ENCODE measurements at regions not wholly inside any gene's neighbourhood (a gene's known extent, or its start where the extent isn't known, plus 50 kb on each side); places are given as distances from the start of the nearest gene placed in this dataset.
A peak's percentile ranks its signal among the peaks of the same experiment; 100 is the strongest.

GRCh38 chr4:153075836-153076518 is 128.3 kb upstream of the TRIM2 start:
- no peaks in the 10 kb centered on the region for H3K36me3 ChIP-seq (ENCODE audit: control insufficient read depth in 1 of 2, insufficient read depth in 2 of 2, low read length in 2 of 2)
- no peak overlapping the region for H2AK5ac ChIP-seq (ENCODE audit: low read length)
- H3K27ac ChIP-seq (ENCODE audit: low read depth, low read length) = no peak overlapping the region
- no peak overlapping the region for H3K4me2 ChIP-seq (ENCODE audit: low read length)
- no peak overlapping the region for H3K23ac ChIP-seq (ENCODE audit: low read length)
- H2BK5ac ChIP-seq (ENCODE audit: low read depth, low read length, poor library complexity) = no peak overlapping the region
- H2BK120ac ChIP-seq (ENCODE audit: insufficient read depth, low read length, poor library complexity) = no peak overlapping the region
- H3K18ac ChIP-seq (ENCODE audit: low read length) = no peak overlapping the region
- H3K4me1 ChIP-seq (ENCODE audit: control insufficient read depth in 1 of 2, insufficient read depth in 2 of 2, low read length in 2 of 2) = no peaks in the 10 kb centered on the region
- H3K9ac ChIP-seq (ENCODE audit: low read length) = no peak overlapping the region
- no peak overlapping the region for H4K91ac ChIP-seq (ENCODE audit: low read depth, low read length)
- no peaks in the 10 kb centered on the region for H3K79me2 ChIP-seq (ENCODE audit: control insufficient read depth, insufficient read depth, low read length, poor library complexity)
- H3K9me3 ChIP-seq (ENCODE audit: insufficient read depth, low read depth, low read length) = no peaks in the 10 kb centered on the region
- no peak overlapping the region for H3K14ac ChIP-seq (ENCODE audit: low read length)
- no peak for DNase-seq
- H3K4me3 ChIP-seq (ENCODE audit: low read depth, low read length) = no peak overlapping the region
- no peaks in the 10 kb centered on the region for H3K27me3 ChIP-seq (ENCODE audit: insufficient read depth, low read length)
- no peak overlapping the region for H2BK12ac ChIP-seq (ENCODE audit: low read length)
- H4K12ac ChIP-seq (ENCODE audit: low read depth, low read length) = no peak overlapping the region
- WGBS (ENCODE audit: extremely low coverage, insufficient coverage, insufficient read length) = no CpG with 5 or more reads among the region's 4 CpGs
- H3K4ac ChIP-seq (ENCODE audit: low read depth, low read length) = no peak overlapping the region
- H4K8ac ChIP-seq (ENCODE audit: low read depth, low read length) = no peak overlapping the region
- H2AFZ ChIP-seq (ENCODE audit: insufficient read depth, low read length, poor library complexity) = no peak overlapping the region
- H3K79me1 ChIP-seq (ENCODE audit: low read length) = no peaks in the 10 kb centered on the region

GRCh38 chr4:153076861-153077260 is 127.4 kb upstream of the TRIM2 start:
- Histone ChIP-seq H3K14ac (ENCODE audit: low read length) (no peak overlapping the region), H3K79me2 (ENCODE audit: control insufficient read depth, insufficient read depth, low read length, poor library complexity) (no peaks in the 10 kb centered on the region), H3K18ac (ENCODE audit: low read length) (no peak overlapping the region), H4K12ac (ENCODE audit: low read depth, low read length) (no peak overlapping the region), H2BK120ac (ENCODE audit: insufficient read depth, low read length, poor library complexity) (no peak overlapping the region), H3K4me1 (ENCODE audit: control insufficient read depth in 1 of 2, insufficient read depth in 2 of 2, low read length in 2 of 2) (no peaks in the 10 kb centered on the region), H3K23ac (ENCODE audit: low read length) (no peak overlapping the region), H3K4ac (ENCODE audit: low read depth, low read length) (no peak overlapping the region), H3K79me1 (ENCODE audit: low read length) (no peaks in the 10 kb centered on the region), H2BK12ac (ENCODE audit: low read length) (no peak overlapping the region), H4K91ac (ENCODE audit: low read depth, low read length) (no peak overlapping the region), H2AFZ (ENCODE audit: insufficient read depth, low read length, poor library complexity) (no peak overlapping the region), H2BK5ac (ENCODE audit: low read depth, low read length, poor library complexity) (no peak overlapping the region), H3K36me3 (ENCODE audit: control insufficient read depth in 1 of 2, insufficient read depth in 2 of 2, low read length in 2 of 2) (no peaks in the 10 kb centered on the region), H3K4me2 (ENCODE audit: low read length) (no peak overlapping the region), H3K4me3 (ENCODE audit: low read depth, low read length) (no peak overlapping the region), H2AK5ac (ENCODE audit: low read length) (no peak overlapping the region), H3K27ac (ENCODE audit: low read depth, low read length) (no peak overlapping the region), H3K27me3 (ENCODE audit: insufficient read depth, low read length) (no peaks in the 10 kb centered on the region), H4K8ac (ENCODE audit: low read depth, low read length) (no peak overlapping the region), H3K9ac (ENCODE audit: low read length) (no peak overlapping the region), H3K9me3 (ENCODE audit: insufficient read depth, low read depth, low read length) (no peaks in the 10 kb centered on the region)
- WGBS (ENCODE audit: extremely low coverage, insufficient coverage, insufficient read length) = no CpG with 5 or more reads among the region's 3 CpGs
- DNase-seq = no peak

GRCh38 chr4:153079857-153080391 is 124.3 kb upstream of the TRIM2 start:
- no peak overlapping the region for H3K14ac ChIP-seq (ENCODE audit: low read length)
- H2AFZ ChIP-seq (ENCODE audit: insufficient read depth, low read length, poor library complexity) = no peak overlapping the region
- no peak overlapping the region for H2BK12ac ChIP-seq (ENCODE audit: low read length)
- H3K9me3 ChIP-seq (ENCODE audit: insufficient read depth, low read depth, low read length) = no peaks in the 10 kb centered on the region
- H3K27ac ChIP-seq (ENCODE audit: low read depth, low read length) = no peak overlapping the region
- DNase-seq = peak; percentile 11 to 73
- no peak overlapping the region for H3K18ac ChIP-seq (ENCODE audit: low read length)
- H3K9ac ChIP-seq (ENCODE audit: low read length) = no peak overlapping the region
- H2AK5ac ChIP-seq (ENCODE audit: low read length) = no peak overlapping the region
- no peaks in the 10 kb centered on the region for H3K36me3 ChIP-seq (ENCODE audit: control insufficient read depth in 1 of 2, insufficient read depth in 2 of 2, low read length in 2 of 2)
- H3K79me1 ChIP-seq (ENCODE audit: low read length) = no peaks in the 10 kb centered on the region
- no peak overlapping the region for H2BK120ac ChIP-seq (ENCODE audit: insufficient read depth, low read length, poor library complexity)
- no peak overlapping the region for H3K4me2 ChIP-seq (ENCODE audit: low read length)
- no CpG with 5 or more reads among the region's 6 CpGs for WGBS (ENCODE audit: extremely low coverage, insufficient coverage, insufficient read length)
- H3K27me3 ChIP-seq (ENCODE audit: insufficient read depth, low read length) = no peaks in the 10 kb centered on the region
- H3K4me1 ChIP-seq (ENCODE audit: control insufficient read depth in 1 of 2, insufficient read depth in 2 of 2, low read length in 2 of 2) = no peaks in the 10 kb centered on the region
- H2BK5ac ChIP-seq (ENCODE audit: low read depth, low read length, poor library complexity) = no peak overlapping the region
- H4K91ac ChIP-seq (ENCODE audit: low read depth, low read length) = no peak overlapping the region
- H3K4me3 ChIP-seq (ENCODE audit: low read depth, low read length) = no peak overlapping the region
- H3K4ac ChIP-seq (ENCODE audit: low read depth, low read length) = no peak overlapping the region
- H4K8ac ChIP-seq (ENCODE audit: low read depth, low read length) = no peak overlapping the region
- H3K23ac ChIP-seq (ENCODE audit: low read length) = no peak overlapping the region
- H4K12ac ChIP-seq (ENCODE audit: low read depth, low read length) = no peak overlapping the region
- H3K79me2 ChIP-seq (ENCODE audit: control insufficient read depth, insufficient read depth, low read length, poor library complexity) = no peaks in the 10 kb centered on the region

GRCh38 chr4:153081006-153081580 is 123.2 kb upstream of the TRIM2 start:
- H3K18ac ChIP-seq (ENCODE audit: low read length) = no peak overlapping the region
- no peak overlapping the region for H3K4me2 ChIP-seq (ENCODE audit: low read length)
- no peak overlapping the region for H2BK5ac ChIP-seq (ENCODE audit: low read depth, low read length, poor library complexity)
- no peak overlapping the region for H2BK12ac ChIP-seq (ENCODE audit: low read length)
- no peaks in the 10 kb centered on the region for H3K4me1 ChIP-seq (ENCODE audit: control insufficient read depth in 1 of 2, insufficient read depth in 2 of 2, low read length in 2 of 2)
- H3K27ac ChIP-seq (ENCODE audit: low read depth, low read length) = no peak overlapping the region
- H3K36me3 ChIP-seq (ENCODE audit: control insufficient read depth in 1 of 2, insufficient read depth in 2 of 2, low read length in 2 of 2) = no peaks in the 10 kb centered on the region
- no peak overlapping the region for H3K4me3 ChIP-seq (ENCODE audit: low read depth, low read length)
- no peaks in the 10 kb centered on the region for H3K79me1 ChIP-seq (ENCODE audit: low read length)
- H3K9me3 ChIP-seq (ENCODE audit: insufficient read depth, low read depth, low read length) = no peaks in the 10 kb centered on the region
- H4K91ac ChIP-seq (ENCODE audit: low read depth, low read length) = no peak overlapping the region
- H3K4ac ChIP-seq (ENCODE audit: low read depth, low read length) = no peak overlapping the region
- no peak overlapping the region for H2AFZ ChIP-seq (ENCODE audit: insufficient read depth, low read length, poor library complexity)
- no peak overlapping the region for H3K14ac ChIP-seq (ENCODE audit: low read length)
- no peaks in the 10 kb centered on the region for H3K27me3 ChIP-seq (ENCODE audit: insufficient read depth, low read length)
- no peak overlapping the region for H2BK120ac ChIP-seq (ENCODE audit: insufficient read depth, low read length, poor library complexity)
- H3K79me2 ChIP-seq (ENCODE audit: control insufficient read depth, insufficient read depth, low read length, poor library complexity) = no peaks in the 10 kb centered on the region
- no peak for DNase-seq
- H2AK5ac ChIP-seq (ENCODE audit: low read length) = no peak overlapping the region
- H4K8ac ChIP-seq (ENCODE audit: low read depth, low read length) = no peak overlapping the region
- no peak overlapping the region for H3K23ac ChIP-seq (ENCODE audit: low read length)
- H3K9ac ChIP-seq (ENCODE audit: low read length) = no peak overlapping the region
- H4K12ac ChIP-seq (ENCODE audit: low read depth, low read length) = no peak overlapping the region
- WGBS (ENCODE audit: extremely low coverage, insufficient coverage, insufficient read length) = no CpG with 5 or more reads among the region's 7 CpGs
